LNCaP clone FGC (cell line): ENCODE measurements at regions not wholly inside any gene's neighbourhood (a gene's known extent, or its start where the extent isn't known, plus 50 kb on each side); places are given as distances from the start of the nearest gene placed in this dataset.

Source experiments
- DNase-seq: peaks from one replicate; pipeline ENCODE4 v3.0.0-alpha.2; 2011; ENCODE audit warnings: low read depth
- H3K4me3 ChIP-seq: 2 replicates; pipeline ENCODE4 v1.5.1; 2011; ENCODE audit warnings: mild to moderate bottlenecking, low read depth, low read length, control low read depth
- TF ChIP-seq, protein P1 (sequence below): IDR thresholded peaks from 2 replicates; pipeline ENCODE4 v1.5.1; 2012; ENCODE audit warnings: mild to moderate bottlenecking; ENCODE audit not compliant: control insufficient read depth, insufficient read depth; ENCODE audit errors: extremely low read depth

DNA sequence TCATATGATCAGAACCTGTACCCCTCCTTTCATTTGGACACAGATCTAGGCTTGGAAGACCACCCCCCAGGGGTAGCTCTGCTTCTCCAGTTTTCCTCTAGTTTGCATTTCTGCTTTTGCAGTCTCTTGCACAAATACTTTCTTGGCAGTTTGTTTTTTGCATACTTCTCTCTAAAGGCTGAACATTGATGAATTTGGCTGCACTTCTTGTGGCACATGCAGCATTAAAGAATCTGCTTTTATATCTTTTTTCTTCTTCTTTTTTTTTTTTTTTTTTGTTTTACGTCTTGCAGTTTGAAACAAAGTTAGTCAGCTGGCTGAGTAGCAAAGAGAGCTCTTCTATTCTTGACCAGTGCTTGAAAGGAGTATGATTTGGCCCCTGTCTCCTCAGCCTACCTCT, 273.0 kb downstream of the GLUD2 start:
- TF ChIP-seq, protein P1, sequence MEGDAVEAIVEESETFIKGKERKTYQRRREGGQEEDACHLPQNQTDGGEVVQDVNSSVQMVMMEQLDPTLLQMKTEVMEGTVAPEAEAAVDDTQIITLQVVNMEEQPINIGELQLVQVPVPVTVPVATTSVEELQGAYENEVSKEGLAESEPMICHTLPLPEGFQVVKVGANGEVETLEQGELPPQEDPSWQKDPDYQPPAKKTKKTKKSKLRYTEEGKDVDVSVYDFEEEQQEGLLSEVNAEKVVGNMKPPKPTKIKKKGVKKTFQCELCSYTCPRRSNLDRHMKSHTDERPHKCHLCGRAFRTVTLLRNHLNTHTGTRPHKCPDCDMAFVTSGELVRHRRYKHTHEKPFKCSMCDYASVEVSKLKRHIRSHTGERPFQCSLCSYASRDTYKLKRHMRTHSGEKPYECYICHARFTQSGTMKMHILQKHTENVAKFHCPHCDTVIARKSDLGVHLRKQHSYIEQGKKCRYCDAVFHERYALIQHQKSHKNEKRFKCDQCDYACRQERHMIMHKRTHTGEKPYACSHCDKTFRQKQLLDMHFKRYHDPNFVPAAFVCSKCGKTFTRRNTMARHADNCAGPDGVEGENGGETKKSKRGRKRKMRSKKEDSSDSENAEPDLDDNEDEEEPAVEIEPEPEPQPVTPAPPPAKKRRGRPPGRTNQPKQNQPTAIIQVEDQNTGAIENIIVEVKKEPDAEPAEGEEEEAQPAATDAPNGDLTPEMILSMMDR, result no peak
- H3K4me3 ChIP-seq, result no peak overlapping the region
- DNase-seq, result no peak

DNA sequence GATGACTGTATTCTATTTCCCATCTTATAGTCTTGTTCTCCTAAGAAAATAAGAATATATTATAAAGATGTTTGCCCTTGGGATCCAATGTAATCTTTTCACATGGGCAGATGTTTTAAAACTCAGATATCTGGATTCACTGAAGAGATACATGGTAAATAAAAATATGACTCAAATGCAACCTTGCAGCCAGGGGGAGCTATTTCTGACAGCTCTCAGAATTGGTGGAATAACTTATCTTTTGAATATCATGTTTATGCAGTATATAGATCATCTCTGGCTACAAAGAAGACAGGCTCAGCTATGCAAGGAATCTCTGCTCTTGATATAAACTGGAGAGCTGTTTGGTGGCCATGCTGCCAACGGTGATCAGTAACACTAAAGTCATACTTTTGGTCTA, 274.7 kb downstream of the GLUD2 start:
- H3K4me3 ChIP-seq, result no peak overlapping the region
- DNase-seq, result no peak
- TF ChIP-seq, protein P1, result peak; percentile 31

DNA sequence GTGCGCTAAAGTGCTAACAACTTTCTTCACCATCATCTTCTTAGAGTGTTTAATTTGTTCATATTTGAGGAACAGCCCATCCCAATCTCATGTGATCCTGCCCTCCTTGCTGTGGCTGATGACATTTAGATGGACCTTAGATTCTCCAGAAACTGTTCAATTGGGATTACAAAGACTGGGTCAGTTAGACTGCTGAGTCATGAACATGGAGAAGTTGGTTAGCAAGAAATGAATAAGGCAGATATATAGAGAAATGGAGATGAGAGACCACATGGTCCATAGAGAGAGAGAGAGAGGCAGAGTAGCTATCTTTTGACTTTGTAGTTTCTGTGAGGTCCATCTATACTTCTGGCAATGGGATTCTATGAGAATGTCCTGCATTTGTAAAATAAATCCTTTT, 275.9 kb downstream of the GLUD2 start:
- DNase-seq, result no peak
- no peak overlapping the region for H3K4me3 ChIP-seq
- TF ChIP-seq, protein P1, result no peak

DNA sequence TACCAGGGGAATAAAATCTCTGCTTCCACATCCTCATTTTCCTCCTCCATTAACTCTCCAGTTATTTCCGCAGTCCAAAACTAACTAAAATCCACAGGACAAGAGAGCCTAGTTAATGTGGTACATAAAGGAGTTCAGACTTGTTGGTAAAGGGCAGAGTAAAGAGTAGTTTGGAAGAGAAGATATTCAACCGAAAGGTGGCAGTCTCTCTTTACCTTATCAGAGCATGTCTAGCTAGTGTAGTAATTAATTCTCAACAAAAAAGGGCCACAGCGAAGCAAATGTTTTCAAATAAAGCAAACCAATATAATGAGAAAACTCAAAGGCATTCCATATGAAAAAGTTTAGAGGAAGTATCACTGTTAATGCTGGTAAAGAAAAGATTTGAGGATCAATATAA, 286.5 kb downstream of the GLUD2 start:
- TF ChIP-seq, protein P1, result no peak
- DNase-seq, result no peak

DNA sequence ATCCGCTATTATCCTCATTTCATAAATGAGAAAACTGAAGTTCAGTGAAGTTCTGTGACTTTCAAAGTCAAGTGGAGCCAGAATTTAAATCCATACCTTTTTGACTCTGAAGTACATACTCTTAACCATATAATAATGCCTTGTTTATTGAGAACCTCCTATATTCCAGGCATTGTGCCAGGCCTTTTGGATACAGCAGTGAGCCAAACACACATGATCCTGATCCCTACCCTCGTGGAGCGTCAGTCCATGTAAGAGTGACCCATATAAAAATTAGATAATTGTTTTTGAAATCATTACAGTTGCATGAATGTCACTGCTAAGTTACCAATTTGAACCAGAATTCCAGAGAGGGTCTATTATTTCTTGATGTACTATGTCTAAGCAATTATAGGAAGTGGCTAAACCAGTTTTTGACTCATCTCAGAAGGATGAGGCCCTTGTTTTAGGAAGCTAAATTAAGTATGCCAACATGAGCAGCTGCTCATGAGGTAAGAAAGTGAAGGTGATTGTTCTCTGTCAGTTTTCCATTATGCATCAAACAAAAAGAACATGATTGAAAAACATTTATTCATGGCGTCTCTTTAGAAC, 289.5 kb downstream of the GLUD2 start:
- peak; percentile 18 for DNase-seq
- TF ChIP-seq, protein P1, result no peak
- H3K4me3 ChIP-seq, result no peak overlapping the region

More for the DNA sequence above, 286.5 kb downstream of the GLUD2 start:
- H3K4me3 ChIP-seq, result no peak overlapping the region

DNA sequence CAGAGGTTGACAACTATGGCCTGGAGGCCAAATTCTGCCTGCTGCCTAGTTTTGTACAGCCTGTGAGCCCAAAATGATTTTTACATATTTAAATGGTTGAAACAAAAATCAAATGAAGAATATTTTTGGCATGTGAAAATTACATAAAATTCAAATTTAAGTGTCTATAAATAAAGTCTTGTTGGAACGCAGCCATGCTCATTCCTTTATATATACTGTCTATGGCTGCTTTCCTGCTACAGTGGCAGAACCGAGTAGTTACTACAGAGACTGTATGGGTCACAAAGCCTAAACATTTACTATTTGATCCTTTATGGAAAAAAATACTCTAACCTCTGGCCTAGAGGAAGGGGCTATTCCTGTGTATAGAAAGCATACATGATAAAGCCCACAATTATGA, 290.4 kb downstream of the GLUD2 start:
- DNase-seq, result no peak
- H3K4me3 ChIP-seq, result no peak overlapping the region
- TF ChIP-seq, protein P1, result no peak

DNA sequence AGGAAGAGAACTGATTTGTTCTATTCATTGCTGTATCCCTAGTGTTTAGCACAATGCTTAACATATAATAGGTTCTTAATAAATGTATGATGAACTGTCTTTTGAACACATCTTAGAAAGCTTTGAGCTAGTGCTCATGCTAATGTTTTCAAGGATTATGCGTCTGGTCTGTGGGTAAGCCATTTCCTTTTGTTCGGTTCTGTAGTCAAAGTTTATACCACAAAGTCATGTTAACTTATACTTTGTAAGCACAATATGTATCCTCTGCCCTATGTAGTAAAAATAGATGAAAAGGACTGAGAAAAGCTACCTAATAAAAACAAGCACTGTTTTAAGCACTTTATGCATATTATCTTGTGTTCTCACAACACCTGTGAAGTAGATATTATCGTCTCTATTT, 301.9 kb downstream of the GLUD2 start:
- DNase-seq, result no peak
- no peak overlapping the region for H3K4me3 ChIP-seq
- TF ChIP-seq, protein P1, result no peak
